Skeletal muscle tissue (tissue), 3 donors: ENCODE measurements at regions not wholly inside any gene's neighbourhood (a gene's known extent, or its start where the extent isn't known, plus 50 kb on each side); places are given as distances from the start of the nearest gene placed in this dataset.

Experiments
- H3K27ac ChIP-seq: one replicate; pipeline ENCODE4 v1.7.0; 2013; ENCODE audit warnings: mild to moderate bottlenecking, low read depth, low read length, inconsistent platforms
- H3K27me3 ChIP-seq, 3 donors: one replicate each; pipeline ENCODE4 v1.7.0; 2013; ENCODE audit warnings: low read length in 3 of 3; ENCODE audit not compliant: control insufficient read depth in 3 of 3, insufficient read depth in 3 of 3
- H3K36me3 ChIP-seq, 3 donors: one replicate each; pipeline ENCODE4 v1.7.0; 2013; ENCODE audit warnings: low read length in 3 of 3; ENCODE audit not compliant: control insufficient read depth in 3 of 3, insufficient read depth in 3 of 3
- H3K4me1 ChIP-seq, 3 donors: one replicate each; pipeline ENCODE4 v1.7.0; 2013; ENCODE audit warnings: low read length in 3 of 3, mild to moderate bottlenecking in 3 of 3; ENCODE audit not compliant: control insufficient read depth in 3 of 3, insufficient read depth in 3 of 3
- H3K4me3 ChIP-seq, 3 donors: one replicate each; pipeline ENCODE4 v1.7.0; 2013; ENCODE audit warnings: low read length in 3 of 3
- H3K9ac ChIP-seq, 3 donors: one replicate each; pipeline ENCODE4 v1.7.0; 2013; ENCODE audit warnings: low read length in 3 of 3, mild to moderate bottlenecking in 3 of 3, moderate library complexity in 2 of 3, low read depth in 1 of 3
- H3K9me3 ChIP-seq, 3 donors: one replicate each; pipeline ENCODE4 v1.7.0; 2013; ENCODE audit warnings: low read length in 3 of 3; ENCODE audit not compliant: control insufficient read depth in 3 of 3
- donor health status: Osteomylitis.

DNA sequence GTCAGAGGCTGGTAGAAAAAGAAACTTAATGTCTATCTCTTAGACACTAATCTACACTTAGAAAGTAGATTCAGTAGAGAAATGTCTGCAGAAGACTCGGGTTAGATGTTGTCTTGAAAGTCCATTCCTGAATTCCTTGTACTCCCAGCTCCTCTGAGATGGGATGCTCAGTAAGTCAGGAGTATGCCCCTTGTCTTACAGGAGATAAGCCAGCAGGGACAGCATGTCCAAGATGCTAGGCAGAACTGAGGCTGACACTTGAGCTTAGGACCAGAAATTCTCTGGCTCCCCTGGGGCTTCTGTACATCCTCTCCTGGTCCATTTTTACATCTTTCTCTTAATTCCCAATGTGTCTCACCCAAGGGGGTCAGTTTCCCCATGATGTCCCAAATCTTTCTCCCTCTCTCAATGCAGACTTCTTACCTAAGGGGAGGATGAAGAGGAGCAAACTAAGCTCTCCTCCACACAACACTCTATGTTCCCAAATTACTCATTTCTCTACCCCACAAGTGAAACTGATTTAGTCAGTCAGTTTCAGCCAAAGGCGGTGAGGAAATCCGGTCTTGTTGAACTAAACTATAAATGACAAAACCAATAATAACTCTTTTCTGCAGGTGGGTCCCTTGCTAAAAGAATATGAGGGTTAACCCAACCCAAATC lies 558.2 kb upstream of the DIPK2B start:
- Histone ChIP-seq H3K36me3 (no peaks in the 10 kb centered on the region), H3K4me1 (peaks cover 0 to 3% (median 0%) of the 10 kb centered on the region in 3 donors), H3K27me3 (no peaks in the 10 kb centered on the region), H3K27ac (peak overlapping the region; percentile 24), H3K9ac (no peak overlapping the region), H3K9me3 (no peaks in the 10 kb centered on the region), H3K4me3 (no peak overlapping the region)

DNA sequence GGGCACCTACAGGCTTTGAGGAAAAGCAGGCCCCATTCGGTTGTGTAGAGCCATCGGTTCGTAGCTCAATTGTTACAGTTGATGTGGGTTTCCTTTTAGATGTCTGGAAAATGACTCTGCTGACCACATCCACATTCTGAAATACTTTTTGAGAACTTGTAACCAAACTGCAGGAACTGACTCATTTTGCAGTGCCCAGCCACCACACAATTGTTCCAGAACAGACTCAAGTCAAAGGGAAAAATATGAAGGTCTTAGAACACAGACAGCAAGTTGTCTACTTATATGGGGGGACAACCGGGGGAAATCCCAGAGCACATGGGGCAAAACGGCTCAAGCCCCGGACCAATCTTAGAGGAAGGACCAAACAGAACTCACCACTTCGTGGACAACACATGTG lies 557.6 kb upstream of the DIPK2B start:
- Histone ChIP-seq H3K4me3 (no peak overlapping the region), H3K9ac (no peak overlapping the region), H3K27ac (peak overlapping the region; percentile 24), H3K4me1 (peaks cover 0 to 4% (median 0%) of the 10 kb centered on the region in 3 donors), H3K27me3 (no peaks in the 10 kb centered on the region), H3K9me3 (no peaks in the 10 kb centered on the region), H3K36me3 (no peaks in the 10 kb centered on the region)

DNA sequence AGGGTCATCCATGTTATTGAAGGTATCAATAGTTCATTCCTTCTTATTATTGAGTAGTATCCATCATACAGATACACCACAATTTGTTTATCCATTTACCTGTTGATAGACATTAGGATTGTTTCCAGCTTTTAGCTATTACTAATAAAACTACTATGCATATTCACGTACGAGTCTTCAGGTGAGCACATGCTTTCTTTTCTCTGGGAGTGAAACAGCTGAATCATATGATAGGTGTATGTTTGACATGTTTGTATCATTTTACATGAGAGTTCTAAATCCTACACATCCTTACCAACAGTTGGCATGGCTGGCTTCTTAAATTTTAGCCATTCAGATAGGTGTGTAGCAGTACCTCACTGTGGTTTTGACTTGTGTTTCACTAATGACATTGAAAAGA lies 556.6 kb upstream of the DIPK2B start:
- Histone ChIP-seq H3K27ac (no peak overlapping the region), H3K9ac (no peak overlapping the region), H3K36me3 (no peaks in the 10 kb centered on the region), H3K27me3 (no peaks in the 10 kb centered on the region), H3K9me3 (no peaks in the 10 kb centered on the region), H3K4me1 (peaks cover 0 to 4% (median 0%) of the 10 kb centered on the region in 3 donors), H3K4me3 (no peak overlapping the region)

DNA sequence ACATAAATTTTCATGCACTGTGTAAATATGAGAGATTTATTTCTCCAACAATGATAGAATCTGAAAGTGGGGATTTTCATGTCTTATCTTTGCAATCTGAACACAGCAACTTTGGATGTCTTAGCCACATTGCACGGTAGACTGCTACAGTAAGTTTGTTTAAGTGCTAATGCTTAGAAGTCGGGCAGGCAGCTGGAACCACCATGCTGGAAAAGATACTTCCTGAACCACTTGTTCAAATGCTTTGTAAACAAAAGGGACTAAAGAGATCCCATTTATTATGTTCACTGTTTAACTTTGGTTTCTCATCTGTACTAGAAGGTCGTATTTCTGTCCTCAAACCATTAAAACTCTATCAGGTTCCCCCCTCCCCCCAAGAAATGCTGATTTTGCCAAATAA lies 555.9 kb upstream of the DIPK2B start:
- Histone ChIP-seq H3K4me3 (no peak overlapping the region), H3K4me1 (peaks cover 0 to 4% (median 0%) of the 10 kb centered on the region in 3 donors), H3K27me3 (no peaks in the 10 kb centered on the region), H3K36me3 (no peaks in the 10 kb centered on the region), H3K9ac (no peak overlapping the region), H3K9me3 (no peaks in the 10 kb centered on the region), H3K27ac (no peak overlapping the region)

DNA sequence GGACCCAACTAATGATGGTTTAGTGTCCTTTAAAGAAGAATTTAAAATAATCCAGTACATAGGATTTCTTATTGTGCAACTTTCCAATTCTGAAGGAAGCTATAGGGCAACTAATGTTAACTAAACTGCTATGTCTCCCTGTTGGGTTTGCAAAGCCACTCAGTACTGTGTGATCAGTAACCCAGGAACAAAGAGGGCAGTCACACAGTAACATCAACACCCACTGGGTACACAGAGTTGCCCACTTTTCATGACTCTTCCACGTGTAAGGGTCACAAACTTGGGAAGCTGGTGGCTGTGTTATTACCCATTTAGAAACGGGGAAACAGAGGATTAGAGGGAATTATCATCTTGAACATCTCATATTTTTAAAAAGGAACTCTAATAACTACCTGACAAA lies 555.0 kb upstream of the DIPK2B start:
- Histone ChIP-seq H3K27me3 (no peaks in the 10 kb centered on the region), H3K27ac (no peak overlapping the region), H3K4me3 (no peak overlapping the region), H3K4me1 (peaks cover 0 to 4% (median 2%) of the 10 kb centered on the region in 3 donors), H3K9ac (no peak overlapping the region), H3K36me3 (no peaks in the 10 kb centered on the region), H3K9me3 (no peaks in the 10 kb centered on the region)

DNA sequence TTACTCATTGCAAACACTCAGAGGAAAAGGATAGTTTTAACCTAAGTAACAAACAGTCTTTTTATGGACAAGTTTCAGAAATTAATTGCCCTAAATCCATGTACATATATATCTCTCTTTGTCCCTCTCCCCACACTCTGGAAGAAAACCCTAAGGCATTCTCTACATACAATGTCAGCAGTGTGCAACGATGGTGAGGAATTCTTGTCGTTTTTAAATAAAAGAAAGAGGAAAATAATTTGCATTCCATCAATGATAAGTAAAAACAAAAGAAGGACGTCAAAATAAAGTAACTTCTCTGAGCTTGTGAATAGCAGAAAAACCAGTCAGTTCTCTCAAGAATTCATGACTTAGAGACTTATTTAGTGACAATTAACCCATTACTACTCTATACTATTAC lies 550.5 kb upstream of the DIPK2B start:
- Histone ChIP-seq H3K36me3 (no peaks in the 10 kb centered on the region), H3K4me1 (peaks cover 2 to 4% (median 4%) of the 10 kb centered on the region in 3 donors), H3K9ac (no peak overlapping the region), H3K9me3 (no peaks in the 10 kb centered on the region), H3K27ac (no peak overlapping the region), H3K4me3 (no peak overlapping the region), H3K27me3 (no peaks in the 10 kb centered on the region)

DNA sequence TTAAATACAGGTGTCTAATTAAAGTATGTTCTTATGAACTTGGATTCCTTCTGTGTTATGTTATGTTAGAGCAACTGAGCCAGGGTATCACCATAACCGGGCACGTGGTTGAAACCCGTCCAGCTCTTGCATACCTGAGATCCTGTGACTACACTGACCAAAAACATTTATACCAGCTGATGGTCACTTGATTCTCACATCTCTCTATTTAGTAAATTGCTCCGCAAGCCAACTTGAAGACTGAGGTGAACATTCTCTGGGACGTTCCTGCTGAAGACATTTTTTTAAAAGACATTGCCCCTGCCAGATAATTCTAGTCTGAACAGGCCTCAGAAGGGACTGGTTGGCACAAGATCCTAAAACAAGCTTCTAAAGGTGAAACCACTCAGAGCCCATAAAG lies 550.0 kb upstream of the DIPK2B start:
- Histone ChIP-seq H3K36me3 (no peaks in the 10 kb centered on the region), H3K4me3 (no peak overlapping the region), H3K27me3 (no peaks in the 10 kb centered on the region), H3K27ac (no peak overlapping the region), H3K4me1 (peaks cover 2 to 4% (median 4%) of the 10 kb centered on the region in 3 donors), H3K9me3 (no peaks in the 10 kb centered on the region), H3K9ac (no peak overlapping the region)

DNA sequence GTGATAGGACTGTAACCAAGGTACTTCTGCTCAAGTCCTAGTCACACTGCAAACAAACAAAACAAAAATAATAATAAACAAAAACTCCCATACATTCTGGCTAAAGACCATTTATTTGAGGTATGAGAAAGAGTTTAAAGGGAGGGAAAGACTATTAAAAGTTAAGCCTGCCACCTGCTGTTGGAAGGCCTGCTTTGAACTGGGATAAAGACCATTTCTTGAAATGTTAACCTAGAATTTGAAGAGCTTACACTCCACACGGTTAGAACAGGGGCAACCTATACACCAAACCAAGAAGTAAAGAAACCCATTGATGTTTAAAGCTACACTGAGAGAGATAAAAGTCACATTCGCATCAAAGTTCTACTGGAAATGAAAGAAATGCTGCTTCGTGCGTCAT lies 548.7 kb upstream of the DIPK2B start:
- H3K4me1 ChIP-seq = peaks cover 2 to 4% (median 4%) of the 10 kb centered on the region in 3 donors
- H3K36me3 ChIP-seq = no peaks in the 10 kb centered on the region
- no peak overlapping the region for H3K27ac ChIP-seq
- no peaks in the 10 kb centered on the region for H3K27me3 ChIP-seq
- no peak overlapping the region for H3K4me3 ChIP-seq
- H3K9me3 ChIP-seq = no peaks in the 10 kb centered on the region
- H3K9ac ChIP-seq = no peak overlapping the region

DNA sequence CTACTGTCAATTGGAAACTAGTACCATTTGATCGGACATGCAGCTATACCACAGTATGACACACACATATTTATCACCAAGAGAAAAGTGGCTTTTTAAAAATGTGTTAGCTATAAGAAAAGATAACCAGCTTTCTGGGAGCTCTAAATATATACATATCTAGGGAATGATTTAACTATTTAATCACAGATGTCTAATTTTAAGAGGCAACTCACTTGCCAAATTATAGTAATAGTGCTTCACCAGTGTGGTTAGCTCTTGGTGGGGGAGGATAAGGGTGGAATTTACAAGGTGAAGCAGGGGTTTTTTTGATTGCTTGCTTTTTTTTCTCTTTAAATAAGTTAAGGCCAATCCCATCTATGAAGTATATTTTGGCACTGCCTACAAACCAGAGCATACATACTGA lies 547.7 kb upstream of the DIPK2B start:
- H3K27me3 ChIP-seq = no peaks in the 10 kb centered on the region
- no peaks in the 10 kb centered on the region for H3K9me3 ChIP-seq
- H3K36me3 ChIP-seq = no peaks in the 10 kb centered on the region
- H3K4me1 ChIP-seq = peaks cover 0 to 4% (median 2%) of the 10 kb centered on the region in 3 donors
- no peak overlapping the region for H3K27ac ChIP-seq
- H3K9ac ChIP-seq = no peak overlapping the region
- H3K4me3 ChIP-seq = no peak overlapping the region

DNA sequence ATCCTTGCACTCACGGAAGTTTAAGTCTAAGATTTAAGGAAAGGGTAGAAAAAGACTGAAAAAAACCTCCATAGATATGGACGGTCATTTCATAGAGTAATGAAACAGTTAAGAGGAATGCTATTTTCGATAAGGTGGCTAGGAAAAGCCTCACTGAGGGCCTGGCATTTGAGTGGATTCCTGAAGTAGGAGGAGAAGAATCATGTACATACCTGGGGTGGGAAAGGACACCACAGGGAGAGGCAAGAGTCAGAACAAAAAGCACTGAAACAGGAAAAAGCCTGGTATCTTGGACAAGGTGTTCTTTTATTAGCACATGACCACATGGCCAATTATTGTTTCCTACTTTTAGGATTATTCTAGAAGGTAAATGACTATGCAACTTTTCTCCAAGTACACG lies 547.2 kb upstream of the DIPK2B start:
- peaks cover 0 to 4% (median 2%) of the 10 kb centered on the region in 3 donors for H3K4me1 ChIP-seq
- H3K9ac ChIP-seq = no peak overlapping the region
- no peaks in the 10 kb centered on the region for H3K9me3 ChIP-seq
- no peak overlapping the region for H3K4me3 ChIP-seq
- H3K27ac ChIP-seq = no peak overlapping the region
- H3K27me3 ChIP-seq = no peaks in the 10 kb centered on the region
- H3K36me3 ChIP-seq = no peaks in the 10 kb centered on the region
